Trophoblast cell (in vitro differentiated cells and primary cell): ENCODE measurements at regions not wholly inside any gene's neighbourhood (a gene's known extent, or its start where the extent isn't known, plus 50 kb on each side); places are given as distances from the start of the nearest gene placed in this dataset.

ENCODE experiments used
- DNase-seq, 2 donors: peaks; one replicate each; pipeline ENCODE4 v3.0.0-alpha.2; 2016
- H2AFZ ChIP-seq: 2 replicates; pipeline ENCODE4 v1.6.1; 2013; ENCODE audit warnings: low read length, moderate library complexity, mild to moderate bottlenecking; ENCODE audit not compliant: insufficient read depth, poor library complexity
- H2AK5ac ChIP-seq: 2 replicates; pipeline ENCODE4 v1.6.1; 2013; ENCODE audit warnings: mild to moderate bottlenecking, low read length
- H2BK120ac ChIP-seq: 2 replicates; pipeline ENCODE4 v1.6.1; 2013; ENCODE audit warnings: low read length, mild to moderate bottlenecking, moderate library complexity; ENCODE audit not compliant: insufficient read depth, poor library complexity
- H2BK12ac ChIP-seq: 2 replicates; pipeline ENCODE4 v1.6.1; 2013; ENCODE audit warnings: mild to moderate bottlenecking, low read length, moderate library complexity
- H2BK5ac ChIP-seq: 2 replicates; pipeline ENCODE4 v1.6.1; 2013; ENCODE audit warnings: low read length, low read depth, moderate library complexity, mild to moderate bottlenecking; ENCODE audit not compliant: poor library complexity
- H3K14ac ChIP-seq: 2 replicates; pipeline ENCODE4 v1.6.1; 2013; ENCODE audit warnings: mild to moderate bottlenecking, low read length
- H3K18ac ChIP-seq: 2 replicates; pipeline ENCODE4 v1.6.1; 2013; ENCODE audit warnings: mild to moderate bottlenecking, low read length
- H3K23ac ChIP-seq: 2 replicates; pipeline ENCODE4 v1.6.1; 2013; ENCODE audit warnings: low read length
- H3K27ac ChIP-seq: 2 replicates; pipeline ENCODE4 v1.5.1; 2013; ENCODE audit warnings: low read depth, mild to moderate bottlenecking, inconsistent platforms, low read length, moderate library complexity
- H3K27me3 ChIP-seq: 2 replicates; pipeline ENCODE4 v1.6.1; 2013; ENCODE audit warnings: inconsistent platforms, mild to moderate bottlenecking, low read length, moderate library complexity; ENCODE audit not compliant: insufficient read depth
- H3K36me3 ChIP-seq, 2 experiments: 1 replicate in 1 of 2; 2 replicates in 1 of 2; pipeline ENCODE4 v1.6.1; 2013; ENCODE audit warnings: low read length in 2 of 2, mild to moderate bottlenecking in 2 of 2, moderate library complexity in 1 of 2; ENCODE audit not compliant: insufficient read depth in 2 of 2, control insufficient read depth in 1 of 2
- H3K4ac ChIP-seq: 2 replicates; pipeline ENCODE4 v1.6.1; 2013; ENCODE audit warnings: low read depth, mild to moderate bottlenecking, low read length, moderate library complexity
- H3K4me1 ChIP-seq, 2 experiments: 1 replicate in 1 of 2; 2 replicates in 1 of 2; pipeline ENCODE4 v1.6.1; 2013; ENCODE audit warnings: low read length in 2 of 2, mild to moderate bottlenecking in 2 of 2, moderate library complexity in 1 of 2; ENCODE audit not compliant: insufficient read depth in 2 of 2, control insufficient read depth in 1 of 2
- H3K4me2 ChIP-seq: 2 replicates; pipeline ENCODE4 v1.6.1; 2013; ENCODE audit warnings: inconsistent platforms, mild to moderate bottlenecking, low read length, moderate library complexity
- H3K4me3 ChIP-seq: 2 replicates; pipeline ENCODE4 v1.5.1; 2013; ENCODE audit warnings: mild to moderate bottlenecking, low read depth, low read length, inconsistent platforms
- H3K79me1 ChIP-seq: one replicate; pipeline ENCODE4 v1.6.1; 2013; ENCODE audit warnings: low read length
- H3K79me2 ChIP-seq: 2 replicates; pipeline ENCODE4 v1.6.1; 2013; ENCODE audit warnings: low read length, mild to moderate bottlenecking; ENCODE audit not compliant: control insufficient read depth, insufficient read depth, poor library complexity
- H3K9ac ChIP-seq: 2 replicates; pipeline ENCODE4 v1.6.1; 2013; ENCODE audit warnings: mild to moderate bottlenecking, low read length
- H3K9me3 ChIP-seq: 2 replicates; pipeline ENCODE4 v1.6.1; 2013; ENCODE audit warnings: low read depth, mild to moderate bottlenecking, control low read depth, inconsistent platforms, low read length; ENCODE audit not compliant: insufficient read depth
- H4K12ac ChIP-seq: 2 replicates; pipeline ENCODE4 v1.6.1; 2013; ENCODE audit warnings: low read depth, mild to moderate bottlenecking, low read length, moderate library complexity
- H4K8ac ChIP-seq: 2 replicates; pipeline ENCODE4 v1.6.1; 2013; ENCODE audit warnings: low read depth, mild to moderate bottlenecking, low read length, moderate library complexity
- H4K91ac ChIP-seq: one replicate; pipeline ENCODE4 v1.6.1; 2013; ENCODE audit warnings: low read depth, mild to moderate bottlenecking, low read length, moderate library complexity
- WGBS: extraction: QIAGEN DNeasy Blood & Tissue Kit; methylation state at CpG from one replicate; pipeline ENCODE4 v1.1.7; 2013; ENCODE audit warnings: missing lambda C conversion rate; ENCODE audit not compliant: insufficient read length, insufficient coverage; ENCODE audit errors: extremely low coverage; 5-methylcytosine and 5-hydroxymethylcytosine counted together

- Histone ChIP-seq H3K79me2 (no peaks in the 10 kb centered on the region), H4K8ac (no peak overlapping the region)
- no CpG with 5 or more reads among the region's 31 CpGs for WGBS
These were observed 193.5 kb downstream of the TEX29 start for GRCh38 chr13:111513766-111514609.

GRCh38 chr13:111514610-111515306 lies 194.3 kb downstream of the TEX29 start:
- Histone ChIP-seq H3K18ac (no peak overlapping the region), H2BK12ac (no peak overlapping the region), H3K4ac (no peak overlapping the region), H3K4me3 (no peak overlapping the region), H3K79me1 (no peaks in the 10 kb centered on the region), H3K14ac (no peak overlapping the region), H3K9ac (no peak overlapping the region), H3K4me2 (no peak overlapping the region), H3K27me3 (no peaks in the 10 kb centered on the region), H2AFZ (no peak overlapping the region), H4K12ac (no peak overlapping the region), H3K23ac (no peak overlapping the region), H3K9me3 (peaks cover 2% of the 10 kb centered on the region), H3K36me3 (no peaks in the 10 kb centered on the region), H4K91ac (no peak overlapping the region), H2AK5ac (no peak overlapping the region), H3K4me1 (no peaks in the 10 kb centered on the region), H3K27ac (no peak overlapping the region), H4K8ac (no peak overlapping the region), H3K79me2 (no peaks in the 10 kb centered on the region), H2BK5ac (no peak overlapping the region), H2BK120ac (no peak overlapping the region)
- WGBS: no CpG with 5 or more reads among the region's 24 CpGs
- DNase-seq: no peak

More at GRCh38 chr13:111513766-111514609, 193.5 kb downstream of the TEX29 start:
- Histone ChIP-seq H3K9me3 (peaks cover 2% of the 10 kb centered on the region), H2BK120ac (no peak overlapping the region), H3K27me3 (no peaks in the 10 kb centered on the region), H3K4me2 (no peak overlapping the region), H3K4ac (no peak overlapping the region), H4K91ac (no peak overlapping the region), H3K18ac (no peak overlapping the region), H3K14ac (no peak overlapping the region), H2BK5ac (no peak overlapping the region), H3K27ac (no peak overlapping the region), H3K23ac (no peak overlapping the region), H2AFZ (no peak overlapping the region), H3K9ac (no peak overlapping the region), H4K12ac (no peak overlapping the region), H3K4me1 (no peaks in the 10 kb centered on the region), H3K36me3 (no peaks in the 10 kb centered on the region), H3K79me1 (no peaks in the 10 kb centered on the region), H2BK12ac (no peak overlapping the region), H3K4me3 (no peak overlapping the region), H2AK5ac (no peak overlapping the region)
- no peak for DNase-seq

GRCh38 chr13:111515307-111515617 lies 194.8 kb downstream of the TEX29 start:
- no peaks in the 10 kb centered on the region for H3K27me3 ChIP-seq
- no peak overlapping the region for H4K12ac ChIP-seq
- H3K4me2 ChIP-seq: no peak overlapping the region
- H4K91ac ChIP-seq: no peak overlapping the region
- peaks cover 2% of the 10 kb centered on the region for H3K9me3 ChIP-seq
- no CpG with 5 or more reads among the region's 3 CpGs for WGBS
- no peaks in the 10 kb centered on the region for H3K79me1 ChIP-seq
- H2BK120ac ChIP-seq: no peak overlapping the region
- H4K8ac ChIP-seq: no peak overlapping the region
- H3K14ac ChIP-seq: no peak overlapping the region
- no peak overlapping the region for H3K9ac ChIP-seq
- no peak overlapping the region for H3K27ac ChIP-seq
- no peaks in the 10 kb centered on the region for H3K36me3 ChIP-seq
- H3K18ac ChIP-seq: no peak overlapping the region
- H2AFZ ChIP-seq: no peak overlapping the region
- no peak overlapping the region for H2BK5ac ChIP-seq
- no peak overlapping the region for H3K4ac ChIP-seq
- no peak overlapping the region for H2BK12ac ChIP-seq
- no peak overlapping the region for H2AK5ac ChIP-seq
- H3K79me2 ChIP-seq: no peaks in the 10 kb centered on the region
- no peak overlapping the region for H3K4me3 ChIP-seq
- no peak for DNase-seq
- H3K23ac ChIP-seq: no peak overlapping the region
- H3K4me1 ChIP-seq: no peaks in the 10 kb centered on the region

- H2AFZ ChIP-seq: no peak overlapping the region
- H3K9me3 ChIP-seq: peaks cover 2% of the 10 kb centered on the region
- no peak overlapping the region for H3K27ac ChIP-seq
- H3K27me3 ChIP-seq: no peaks in the 10 kb centered on the region
- DNase-seq: no peak
- H4K91ac ChIP-seq: no peak overlapping the region
- no peak overlapping the region for H3K18ac ChIP-seq
- no CpG with 5 or more reads among the region's 16 CpGs for WGBS
- H4K12ac ChIP-seq: no peak overlapping the region
- no peak overlapping the region for H2BK120ac ChIP-seq
- no peak overlapping the region for H3K23ac ChIP-seq
- no peaks in the 10 kb centered on the region for H3K36me3 ChIP-seq
- no peaks in the 10 kb centered on the region for H3K4me1 ChIP-seq
- H3K9ac ChIP-seq: no peak overlapping the region
- no peak overlapping the region for H2BK12ac ChIP-seq
- no peak overlapping the region for H3K4me3 ChIP-seq
- no peak overlapping the region for H3K4me2 ChIP-seq
- no peak overlapping the region for H4K8ac ChIP-seq
- no peak overlapping the region for H3K4ac ChIP-seq
- H3K79me1 ChIP-seq: no peaks in the 10 kb centered on the region
- H2AK5ac ChIP-seq: no peak overlapping the region
- no peak overlapping the region for H3K14ac ChIP-seq
- H3K79me2 ChIP-seq: no peaks in the 10 kb centered on the region
- no peak overlapping the region for H2BK5ac ChIP-seq
These were observed 195.2 kb downstream of the TEX29 start for GRCh38 chr13:111515635-111516034.
